NCI-H82 treated with DMSO at 0.1 percent for 48 hours (cell line): ENCODE measurements at regions not wholly inside any gene's neighbourhood (a gene's known extent, or its start where the extent isn't known, plus 50 kb on each side); places are given as distances from the start of the nearest gene placed in this dataset.
A peak's percentile ranks its signal among the peaks of the same experiment; 100 is the strongest.

Source experiments
- DNase-seq: peaks from one replicate; lab custom pipeline; 2025; ENCODE audit not compliant: unreplicated experiment; lab: John Stamatoyannopoulos, UW

DNA sequence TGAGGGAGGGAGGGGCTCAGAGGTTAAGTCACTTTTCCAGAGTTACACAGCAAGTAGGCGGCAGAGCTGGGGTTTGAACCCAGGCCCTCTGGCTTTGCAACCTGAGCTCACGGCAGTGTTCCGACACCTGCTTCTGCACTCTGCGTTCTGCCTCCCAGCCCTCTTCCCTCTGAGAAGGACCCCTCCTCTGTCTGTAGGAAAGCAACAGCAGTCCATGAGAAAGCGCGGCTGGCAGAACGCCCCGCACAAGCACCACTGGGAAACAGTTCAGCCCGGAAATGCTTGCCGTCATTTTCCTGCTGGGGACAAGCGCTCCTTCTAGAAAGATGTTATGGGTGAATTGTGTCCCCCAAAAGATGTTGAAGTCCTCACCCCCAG lies 241.1 kb downstream of the NPHP4 start:
- no peak for DNase-seq

DNA sequence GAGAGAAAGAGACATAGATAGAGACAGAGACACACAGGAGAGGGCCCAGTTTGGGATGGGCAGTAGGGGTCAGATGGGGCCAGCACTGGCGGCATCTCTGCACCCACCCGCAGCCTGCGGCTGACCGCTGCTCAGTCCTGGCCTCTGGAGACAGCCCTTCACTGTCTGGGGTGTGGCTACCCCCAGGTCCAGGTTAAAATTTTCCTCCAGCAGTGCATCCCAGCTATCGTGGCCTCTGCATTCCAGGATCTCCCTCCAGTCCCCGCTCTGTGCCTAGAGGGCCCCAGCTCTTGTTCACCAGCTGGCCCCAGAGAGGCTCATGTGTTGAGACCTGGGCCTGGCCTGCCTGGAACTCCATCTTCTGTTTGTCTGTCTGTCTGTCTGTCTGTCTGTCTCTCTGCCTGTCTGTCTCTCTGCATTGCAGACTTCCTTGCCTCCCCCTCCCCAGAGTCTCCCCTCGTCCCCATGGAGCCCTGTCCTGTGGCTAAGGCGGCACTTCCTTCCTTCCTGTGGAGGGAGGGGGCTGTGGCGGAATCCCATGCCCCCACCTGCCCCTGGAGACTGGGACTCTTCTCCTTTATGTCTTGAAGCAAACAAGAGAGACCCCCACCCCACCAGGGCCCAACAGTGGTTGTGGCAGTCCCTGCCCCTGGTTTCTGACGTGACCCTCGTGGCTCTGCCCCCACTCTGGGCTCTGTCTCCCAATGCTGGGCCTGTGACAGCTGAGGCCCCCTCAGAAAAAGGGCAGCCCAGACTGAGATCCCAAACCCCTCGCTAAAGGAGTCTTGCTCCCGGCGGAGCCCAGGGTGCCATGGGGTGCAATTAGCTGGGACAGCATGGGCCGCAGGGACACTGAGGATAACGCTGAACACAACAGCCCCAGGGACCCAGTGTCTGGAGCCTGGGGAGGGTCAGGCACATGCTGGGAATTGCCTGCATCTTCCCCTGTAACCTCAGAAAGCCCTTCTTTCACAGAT lies 241.8 kb downstream of the NPHP4 start:
- no peak for DNase-seq

DNA sequence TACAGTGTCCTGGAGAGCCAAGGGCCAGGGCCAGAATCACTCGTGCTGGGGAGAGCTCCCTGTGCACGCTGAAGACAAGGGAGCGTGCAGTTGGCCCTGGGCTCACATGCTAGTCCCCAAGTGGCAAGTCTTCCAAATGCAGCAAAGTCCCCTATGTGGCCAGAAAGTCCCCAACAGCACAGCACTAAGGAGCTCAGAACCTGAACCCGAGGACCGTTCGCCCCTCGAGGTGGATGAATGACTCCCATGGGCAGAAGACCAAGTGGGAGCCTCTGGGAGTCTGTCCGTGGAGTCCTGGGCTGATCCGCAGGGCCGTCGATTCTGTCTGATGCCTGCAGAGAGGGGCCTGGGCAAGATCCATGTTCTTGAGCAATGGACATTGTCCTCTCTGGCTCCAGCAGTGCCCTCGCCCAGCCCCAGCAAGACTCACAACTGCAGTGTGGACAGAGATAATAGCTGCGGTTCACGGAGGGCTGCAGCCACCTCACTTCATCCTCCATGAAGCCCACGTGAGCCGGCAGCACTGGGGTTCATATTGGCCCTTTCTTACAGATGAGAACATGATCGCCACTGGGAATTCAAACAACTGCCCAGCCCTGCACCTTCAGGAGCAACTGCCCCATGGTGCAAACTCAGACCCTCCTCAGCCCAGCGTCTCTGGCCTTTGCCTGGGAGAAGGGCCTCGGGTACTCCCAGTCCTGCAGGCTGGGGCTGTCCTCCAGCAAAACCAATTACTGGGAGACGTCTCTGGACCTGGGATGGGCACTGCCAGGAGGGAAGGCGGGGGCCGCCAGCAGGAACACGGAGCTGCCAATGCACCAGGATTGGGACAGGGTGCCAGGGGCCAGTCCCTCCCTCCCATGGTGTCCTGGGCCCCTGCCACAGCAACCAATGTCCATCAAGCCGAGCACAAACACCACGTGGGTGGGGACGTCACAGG lies 243.7 kb downstream of the NPHP4 start:
- DNase-seq = no peak

DNA sequence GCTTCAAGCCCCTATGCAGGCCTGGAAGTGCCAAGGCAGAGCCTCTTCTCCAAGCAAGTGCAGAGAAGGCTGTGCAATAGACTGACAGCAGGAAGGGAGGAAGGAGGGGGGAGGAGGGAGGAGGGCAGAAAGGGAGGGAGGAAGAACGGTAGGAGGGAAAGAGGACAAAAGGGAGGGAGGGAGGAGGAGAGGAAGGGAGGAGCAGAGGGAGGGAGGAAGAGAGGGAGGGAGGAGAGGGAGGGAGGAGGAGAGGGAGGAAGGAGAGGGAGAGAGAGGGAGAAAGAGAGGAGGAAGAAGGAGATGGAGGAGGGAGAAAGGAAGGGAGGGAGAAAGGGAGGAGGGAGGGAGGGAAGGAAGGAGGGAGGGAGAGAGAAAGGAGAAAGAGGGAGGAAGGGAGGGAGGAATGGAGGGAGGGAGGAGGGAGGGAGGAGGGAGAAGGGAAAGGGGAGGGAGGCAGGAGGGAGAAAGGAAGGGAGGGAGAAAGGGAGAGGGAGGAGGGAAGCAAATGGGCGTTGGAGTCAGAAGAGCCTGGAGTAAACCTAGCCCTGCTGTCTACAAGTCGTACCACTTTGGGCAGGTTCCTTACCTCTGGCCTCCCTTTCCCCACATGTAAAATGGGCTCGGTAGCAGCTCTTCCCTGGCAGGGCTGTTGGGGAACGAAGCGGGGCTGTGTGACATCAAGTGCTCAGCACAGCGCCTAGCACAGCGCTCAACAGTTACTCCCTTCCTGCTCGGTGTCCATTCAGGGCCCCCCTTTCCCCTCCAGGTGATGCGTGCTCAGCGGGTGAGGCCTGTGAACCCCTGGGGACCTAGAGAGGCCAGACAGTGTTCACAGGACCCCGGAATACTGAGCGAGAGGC lies 244.6 kb downstream of the NPHP4 start:
- DNase-seq = no peak

DNA sequence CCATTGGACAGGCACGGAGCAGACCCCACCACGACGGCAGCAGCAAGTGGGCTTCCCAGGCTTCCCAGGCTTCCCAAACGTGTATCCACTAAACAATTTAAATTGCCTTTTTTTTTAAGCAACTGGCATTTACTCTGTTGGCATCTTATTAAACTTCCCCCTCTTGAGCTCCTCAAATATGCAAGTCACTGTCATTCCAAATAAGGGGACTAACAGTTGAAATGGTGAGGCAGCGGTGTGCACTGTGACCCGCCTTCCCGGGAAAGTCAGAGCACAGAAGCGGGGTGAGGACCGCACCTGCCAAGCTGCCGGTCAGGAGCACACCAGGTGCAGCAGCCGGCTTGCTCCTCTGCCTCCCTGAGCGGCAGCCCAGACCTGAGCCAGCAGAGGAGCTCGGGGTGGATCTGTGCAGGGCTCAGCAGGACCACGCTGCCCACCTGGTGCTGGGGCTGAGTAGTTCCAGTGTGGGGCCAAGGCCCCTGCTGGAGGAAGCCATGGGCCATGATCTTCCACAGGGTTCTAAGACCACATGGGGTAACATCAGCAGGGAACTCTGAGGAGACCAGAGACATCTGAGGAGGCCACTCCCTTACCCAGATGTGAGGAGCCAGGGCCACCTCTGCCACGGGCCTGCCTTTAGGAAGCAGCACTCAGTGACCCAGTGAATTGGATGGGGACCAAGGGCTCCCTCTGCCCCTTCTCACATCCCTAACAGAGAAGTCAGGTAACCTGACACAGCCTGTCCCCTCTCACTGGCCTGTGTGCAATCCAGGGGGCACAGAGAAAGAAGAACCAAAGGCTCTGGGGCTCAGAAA lies 245.4 kb downstream of the NPHP4 start:
- no peak for DNase-seq

DNA sequence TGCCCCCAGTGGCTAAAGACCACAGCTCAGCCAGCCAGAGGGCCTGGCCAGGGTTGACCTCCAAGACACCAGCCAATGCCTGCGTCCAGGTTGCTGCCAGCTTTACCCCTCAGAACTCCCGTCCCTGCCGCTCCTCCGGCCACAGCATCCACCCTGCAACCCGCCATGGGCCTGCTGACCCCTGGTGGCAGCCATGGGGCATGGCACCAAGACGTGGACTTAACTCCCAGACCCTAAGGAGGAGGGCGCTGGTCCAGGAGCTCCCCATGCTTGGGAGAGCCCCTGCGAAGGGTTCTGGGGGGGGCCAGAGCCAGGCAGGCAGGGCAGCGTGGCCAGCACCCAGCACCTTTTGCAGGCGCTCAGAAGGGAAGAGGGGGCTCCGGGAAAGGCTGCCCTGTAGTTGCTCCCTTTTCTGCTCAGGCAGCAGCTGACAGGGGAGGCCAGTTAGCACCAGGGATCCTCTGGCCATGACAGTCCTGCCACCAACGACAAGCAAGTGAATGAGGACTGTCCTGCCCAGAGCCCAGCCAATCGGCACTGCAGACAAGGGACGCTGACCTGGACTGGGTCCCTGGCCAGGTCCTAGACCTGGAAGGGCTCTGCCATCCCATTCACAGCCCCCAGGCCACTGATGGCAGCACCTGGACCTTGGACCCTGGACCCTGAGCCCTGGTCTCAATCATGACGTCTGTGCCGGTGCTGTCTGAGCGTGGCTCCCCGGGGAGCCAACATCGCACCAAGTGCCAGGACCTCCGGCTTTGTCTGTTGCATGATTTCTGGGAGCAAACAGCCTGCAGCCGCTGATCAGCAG lies 246.2 kb downstream of the NPHP4 start:
- peak; percentile 81 for DNase-seq

DNA sequence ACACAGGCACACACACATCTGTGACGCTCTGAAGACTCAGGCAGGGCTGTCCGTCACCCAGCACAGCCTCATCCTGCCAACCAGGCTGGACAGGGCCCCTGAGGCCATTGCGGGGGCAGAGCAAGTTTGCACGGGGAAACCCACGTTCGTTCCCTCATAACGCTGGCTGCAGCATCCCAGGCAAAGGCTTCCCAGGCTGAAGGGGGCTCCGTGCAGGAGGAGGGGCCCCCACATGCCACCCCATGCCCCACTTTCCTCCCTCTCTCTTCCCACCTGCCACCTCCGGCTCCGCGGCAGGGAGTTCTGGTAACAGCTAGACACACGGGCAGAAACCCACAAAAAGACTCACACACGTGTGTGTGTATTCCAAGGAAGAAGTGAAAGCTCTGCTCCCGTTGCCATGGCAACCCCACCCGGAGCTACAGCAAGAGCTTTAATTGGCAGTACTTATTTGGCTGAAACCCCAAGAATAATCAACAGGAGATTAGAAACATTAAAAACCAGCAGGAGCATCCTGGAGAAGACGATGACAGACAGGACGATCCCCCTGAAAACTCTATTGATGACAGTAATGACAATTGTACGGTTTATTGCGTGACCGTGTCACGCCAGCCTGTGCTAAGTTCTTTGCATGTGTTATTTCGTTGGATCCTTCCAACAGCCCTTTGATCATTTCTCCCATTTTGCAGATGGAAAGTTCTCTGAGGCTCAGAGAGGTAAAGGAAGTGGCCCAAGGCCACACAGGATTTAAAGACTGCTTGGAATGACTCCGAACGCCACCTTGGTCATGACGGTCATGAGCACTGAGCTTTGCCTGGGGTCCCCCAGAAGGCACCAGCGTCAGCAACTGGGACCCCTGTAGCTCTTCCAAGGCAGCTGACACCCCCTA lies 247.1 kb downstream of the NPHP4 start:
- no peak for DNase-seq

DNA sequence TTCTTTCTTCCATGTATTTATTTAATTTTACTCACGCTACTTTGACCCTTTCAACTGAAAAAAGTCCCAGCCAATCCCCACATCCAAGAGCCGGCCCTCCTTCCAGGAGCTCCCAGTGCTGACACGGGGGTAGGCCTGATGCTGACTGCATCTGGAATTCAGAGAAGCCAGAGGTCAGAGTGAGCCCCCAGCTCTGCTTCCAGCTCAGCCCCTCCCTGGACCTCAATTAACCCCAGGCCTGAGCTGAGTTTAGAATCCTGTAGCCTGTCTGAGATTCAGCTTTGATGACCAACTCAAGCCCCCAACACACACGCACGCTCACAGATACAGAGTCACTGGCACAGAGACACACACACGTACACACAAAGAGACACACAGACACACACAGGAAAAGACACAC lies 247.9 kb downstream of the NPHP4 start:
- DNase-seq = no peak

DNA sequence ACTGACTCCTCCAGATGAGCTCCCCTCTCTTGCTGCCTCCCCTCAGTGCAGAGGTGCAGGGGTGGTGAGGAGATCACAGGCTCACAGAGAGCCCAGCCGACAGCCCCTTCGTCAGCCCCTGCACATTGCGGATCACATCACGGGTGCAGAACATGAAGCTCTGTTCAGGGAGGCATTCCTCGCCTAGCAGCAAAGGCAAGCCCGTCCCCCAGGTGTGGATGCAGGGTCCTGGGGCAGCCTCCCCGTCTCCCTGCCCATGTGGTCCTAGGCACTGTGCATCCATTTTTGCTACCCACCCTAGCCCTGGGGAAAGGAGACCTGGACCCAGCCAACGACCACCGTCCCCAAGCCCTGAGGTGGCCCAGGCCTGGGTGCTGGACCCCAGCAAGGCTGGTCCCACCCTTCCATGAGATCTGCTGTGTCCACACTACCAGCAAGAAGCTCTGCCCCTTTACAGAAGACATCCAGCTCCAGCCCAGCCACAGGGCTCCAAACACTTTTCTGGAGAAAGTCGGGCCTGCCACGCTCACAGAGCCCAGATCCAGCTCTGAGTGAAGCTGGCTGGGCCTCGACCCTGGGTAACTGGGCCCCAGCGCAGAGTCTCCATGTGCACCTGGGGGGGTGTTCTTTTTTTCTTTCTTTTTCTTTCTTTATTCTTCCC lies 248.7 kb downstream of the NPHP4 start:
- no peak for DNase-seq

DNA sequence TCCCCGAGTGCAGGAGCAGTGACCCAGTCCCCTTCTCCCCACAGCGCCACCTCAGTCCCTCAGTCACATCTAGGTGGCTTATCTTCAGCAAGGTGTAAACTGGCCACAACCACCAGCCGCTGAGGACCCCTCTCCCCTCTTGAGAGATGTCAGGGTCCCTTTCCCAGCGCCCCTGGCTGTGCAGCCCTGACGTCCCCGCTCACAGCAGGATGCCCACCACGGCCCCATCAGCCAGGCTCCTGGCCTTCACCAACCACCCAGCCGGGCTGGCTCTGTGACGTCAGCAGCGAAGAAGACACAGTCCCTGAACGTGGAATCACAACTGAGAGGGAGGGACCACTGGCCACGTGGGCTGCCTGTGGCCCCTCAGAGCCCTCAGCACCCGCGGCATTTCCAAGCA lies 249.4 kb downstream of the NPHP4 start:
- DNase-seq = no peak

DNA sequence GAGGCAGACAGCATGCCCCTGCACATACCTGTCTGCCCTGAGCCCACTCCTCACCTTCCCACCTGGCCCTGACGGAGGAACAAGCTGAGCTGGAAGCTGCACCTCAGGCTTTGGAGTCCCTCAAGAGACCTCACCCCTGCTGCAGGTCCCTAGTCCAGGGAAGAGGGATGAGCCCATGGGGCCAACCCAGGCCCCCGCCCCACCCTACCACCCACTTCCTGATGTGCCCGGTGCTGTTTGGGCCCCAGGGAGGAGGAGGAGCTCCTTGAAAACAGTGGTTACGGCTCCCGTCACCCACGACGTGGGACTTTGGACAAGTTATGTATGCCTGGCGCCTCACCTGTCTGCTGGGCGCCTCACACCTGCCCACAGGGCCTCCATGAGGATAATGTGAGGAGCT lies 250.2 kb downstream of the NPHP4 start:
- DNase-seq = no peak

DNA sequence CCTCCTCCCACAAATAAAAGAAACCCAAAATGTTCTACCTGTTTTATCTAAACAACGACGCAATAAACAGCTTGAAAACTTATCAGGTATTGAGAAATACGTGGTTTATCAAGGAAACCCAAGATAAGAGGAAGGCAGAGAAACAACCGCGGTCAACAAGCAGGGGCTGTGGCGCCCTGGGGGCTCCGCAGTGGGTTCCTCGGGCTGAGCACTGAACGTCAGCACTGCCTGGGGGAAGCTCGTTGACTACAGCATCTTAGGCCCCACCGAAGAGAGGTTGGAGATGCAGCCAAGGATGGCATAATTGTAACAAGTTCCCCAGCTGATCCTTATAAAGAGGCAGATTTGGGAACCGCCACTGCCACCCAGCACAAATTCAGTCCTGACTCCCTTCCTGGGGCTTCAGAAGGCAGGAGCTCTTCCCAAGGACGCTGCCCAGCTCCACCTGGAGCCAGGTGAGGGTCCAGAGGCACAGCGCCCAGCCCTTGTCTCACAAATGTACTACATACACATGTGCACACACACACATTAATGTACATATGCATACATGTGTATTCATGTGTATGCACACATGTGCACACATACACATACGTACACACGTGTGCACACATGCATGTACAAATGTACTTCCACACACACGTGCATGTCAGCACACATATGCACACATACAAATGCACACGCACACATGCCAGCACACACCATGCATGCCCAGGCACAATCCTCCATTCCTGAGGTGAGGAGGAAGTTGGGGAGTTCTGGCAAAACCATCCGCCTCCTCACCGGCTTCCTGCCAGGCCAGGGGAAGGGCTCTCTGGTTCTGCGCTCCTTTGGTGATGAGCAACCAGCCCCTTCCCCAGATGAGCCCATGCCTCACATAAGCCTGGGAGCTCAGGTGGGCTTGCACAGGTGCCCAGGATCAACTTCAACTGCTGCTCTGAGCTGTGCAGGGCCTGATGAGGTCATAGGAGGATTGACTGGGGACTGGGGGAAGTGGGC lies 251.1 kb downstream of the NPHP4 start:
- no peak for DNase-seq

DNA sequence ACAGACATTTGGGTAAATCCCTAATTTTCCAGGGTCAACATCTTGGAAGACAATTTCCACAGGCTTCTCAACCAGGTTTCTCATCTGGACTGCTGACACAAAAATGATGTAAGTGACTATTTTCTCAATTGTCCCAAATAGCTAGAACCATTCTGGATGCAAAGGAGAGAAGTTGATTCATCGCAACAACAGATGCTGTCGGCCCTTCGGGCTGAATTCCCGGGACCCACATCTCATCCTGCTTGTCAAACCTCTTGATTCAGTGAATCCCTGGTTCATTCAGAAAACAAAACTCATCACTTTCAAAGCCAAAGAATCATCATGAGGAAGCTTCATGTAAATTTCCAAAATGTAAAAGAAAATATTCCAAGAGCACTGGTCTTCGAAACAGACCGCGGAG lies 251.8 kb downstream of the NPHP4 start:
- DNase-seq = no peak

DNA sequence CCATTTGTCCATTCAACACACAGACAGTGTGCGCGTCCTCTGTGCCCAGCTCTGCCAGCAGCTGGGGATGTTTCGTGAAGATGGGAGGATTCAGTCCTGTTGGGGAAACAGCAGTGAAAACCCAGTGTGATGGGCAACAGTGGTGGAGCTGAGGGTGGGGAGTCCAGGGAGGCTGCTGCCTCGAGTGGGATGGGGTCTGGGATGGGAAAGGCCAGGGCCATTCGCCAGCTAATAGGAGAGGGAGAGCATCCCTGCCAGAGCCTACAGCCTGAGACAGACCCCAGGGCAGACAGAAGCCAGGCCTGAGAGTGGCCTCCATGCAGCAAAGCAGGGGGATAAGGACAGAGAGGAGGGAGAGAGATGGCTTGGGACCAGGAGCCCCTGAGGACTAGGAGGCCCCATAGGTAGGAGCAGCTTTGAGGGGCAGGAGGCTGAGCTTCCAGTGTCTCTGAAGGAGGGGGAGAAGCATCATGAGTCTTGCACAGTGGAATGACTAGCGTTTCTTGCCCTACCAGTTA lies 252.6 kb downstream of the NPHP4 start:
- no peak for DNase-seq

DNA sequence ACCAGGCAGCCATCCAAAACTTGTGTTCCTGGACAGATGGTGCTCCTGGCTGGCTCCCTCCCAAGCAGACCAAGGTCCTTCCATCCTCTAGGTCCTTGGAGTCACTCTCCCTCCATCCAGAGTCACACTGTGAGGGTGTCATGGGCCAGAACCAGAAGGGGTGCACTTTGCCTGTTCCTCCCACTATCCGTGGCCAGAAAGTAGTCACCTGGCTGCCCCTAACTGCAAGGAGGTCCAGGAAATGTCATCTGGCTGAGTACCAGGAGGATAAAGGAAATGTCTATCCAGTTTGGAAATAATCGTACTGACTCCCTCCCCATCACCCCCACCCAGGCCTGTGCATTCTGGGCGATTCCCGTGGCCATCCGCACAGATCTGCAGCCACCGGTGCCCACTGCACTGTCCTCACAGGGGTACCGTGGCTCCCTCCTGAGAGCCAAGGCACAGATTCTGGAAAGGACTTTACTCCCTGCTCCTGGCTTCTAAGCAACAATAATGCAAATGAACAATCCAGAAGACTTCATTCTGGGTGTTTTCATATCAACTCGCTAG lies 253.2 kb downstream of the NPHP4 start:
- no peak for DNase-seq

DNA sequence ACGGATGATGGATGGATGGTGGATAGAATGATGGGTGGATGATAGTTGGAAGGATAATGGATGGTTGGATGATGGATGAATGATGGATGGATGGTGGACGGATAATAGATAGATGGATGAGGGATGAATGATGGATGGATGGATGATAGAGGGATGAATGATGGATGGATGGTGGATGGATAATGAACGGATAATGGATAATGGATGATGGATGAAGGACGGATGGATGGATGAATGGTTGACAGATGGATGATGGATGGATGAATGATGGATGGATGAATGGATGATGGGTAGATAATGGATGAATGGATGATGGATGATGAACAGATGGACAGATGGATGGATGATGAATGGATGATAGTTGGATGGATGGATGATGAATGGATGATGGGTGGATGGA lies 255.1 kb downstream of the NPHP4 start:
- DNase-seq = no peak
